ENCODE measurements at regions not wholly inside any gene's neighbourhood (a gene's known extent, or its start where the extent isn't known, plus 50 kb on each side); places are given as distances from the start of the nearest gene placed in this dataset.

- no peak for TF ChIP-seq CTCF (IDR thresholded peaks at IDR 0.05)
- TF ChIP-seq EP300 (IDR thresholded peaks at IDR 0.05): no peak
- no peak for TF ChIP-seq POLR2AphosphoS5 (IDR thresholded peaks at IDR 0.05)
- TF ChIP-seq POLR2A (IDR thresholded peaks at IDR 0.05): no peak
Measured at GRCh38 chr18:68459968-68460367, 254.9 kb downstream of the TMX3 start.

Measured in upper lobe of left lung (tissue), 4 donors.